ENCODE measurements at regions not wholly inside any gene's neighbourhood (a gene's known extent, or its start where the extent isn't known, plus 50 kb on each side); places are given as distances from the start of the nearest gene placed in this dataset.
"Not testable (repeated sequence)": the region's sequence is repeated elsewhere in the genome, so short reads cannot be mapped to it uniquely, and the experiment has no call there.

GRCh38 chr4:159551281-159551680 lies 448.4 kb downstream of the RAPGEF2 start:
- DNase-seq (ENCODE audit: low read depth): no peak

- no peak for DNase-seq (ENCODE audit: low read depth)
Measured at GRCh38 chr4:159552979-159553768, 450.3 kb downstream of the RAPGEF2 start.

GRCh38 chr4:159555873-159556272 lies 453.0 kb downstream of the RAPGEF2 start:
- DNase-seq (ENCODE audit: low read depth): no peak

GRCh38 chr4:159562366-159562765 lies 459.5 kb downstream of the RAPGEF2 start:
- no peak for DNase-seq (ENCODE audit: low read depth)

GRCh38 chr4:159563257-159563656 lies 460.4 kb downstream of the RAPGEF2 start:
- no peak for DNase-seq (ENCODE audit: low read depth)

GRCh38 chr4:159564615-159565014 lies 461.7 kb downstream of the RAPGEF2 start:
- DNase-seq (ENCODE audit: low read depth): no peak

GRCh38 chr4:159566786-159567185 lies 463.9 kb downstream of the RAPGEF2 start:
- DNase-seq (ENCODE audit: low read depth): no peak

- DNase-seq (ENCODE audit: low read depth): no peak
Measured at GRCh38 chr4:159577241-159577640, 474.4 kb downstream of the RAPGEF2 start.

- DNase-seq (ENCODE audit: low read depth): no peak
Measured at GRCh38 chr4:159582685-159583084, 479.8 kb downstream of the RAPGEF2 start.

- DNase-seq (ENCODE audit: low read depth): no peak
Measured at GRCh38 chr4:159592898-159593556, 490.1 kb downstream of the RAPGEF2 start.

- no peak for DNase-seq (ENCODE audit: low read depth)
Measured at GRCh38 chr4:159593681-159594080, 490.8 kb downstream of the RAPGEF2 start.

GRCh38 chr4:159594576-159594975 lies 491.7 kb downstream of the RAPGEF2 start:
- DNase-seq (ENCODE audit: low read depth): no peak

- DNase-seq (ENCODE audit: low read depth): not testable (repeated sequence)
Measured at GRCh38 chr4:159595101-159595500, 492.2 kb downstream of the RAPGEF2 start.

- DNase-seq (ENCODE audit: low read depth): no peak
Measured at GRCh38 chr4:159598602-159599001, 495.7 kb downstream of the RAPGEF2 start.

GRCh38 chr4:159600061-159600460 lies 497.2 kb downstream of the RAPGEF2 start:
- DNase-seq (ENCODE audit: low read depth): no peak

- DNase-seq (ENCODE audit: low read depth): no peak
Measured at GRCh38 chr4:159604781-159605180, 501.9 kb downstream of the RAPGEF2 start.

- DNase-seq (ENCODE audit: low read depth): no peak
Measured at GRCh38 chr4:159606835-159607234, 504.0 kb downstream of the RAPGEF2 start.

GRCh38 chr4:159607809-159608208 lies 504.9 kb downstream of the RAPGEF2 start:
- DNase-seq (ENCODE audit: low read depth): no peak

- no peak for DNase-seq (ENCODE audit: low read depth)
Measured at GRCh38 chr4:159608436-159608835, 505.6 kb downstream of the RAPGEF2 start.

GRCh38 chr4:159632031-159632430 lies 529.2 kb downstream of the RAPGEF2 start:
- DNase-seq (ENCODE audit: low read depth): no peak

- no peak for DNase-seq (ENCODE audit: low read depth)
Measured at GRCh38 chr4:159639671-159640323, 536.9 kb downstream of the RAPGEF2 start.

- no peak for DNase-seq (ENCODE audit: low read depth)
Measured at GRCh38 chr4:159649237-159649636, 546.4 kb downstream of the RAPGEF2 start.

GRCh38 chr4:159652871-159653270 lies 550.0 kb downstream of the RAPGEF2 start:
- DNase-seq (ENCODE audit: low read depth): no peak
